ENCODE measurements at regions not wholly inside any gene's neighbourhood (a gene's known extent, or its start where the extent isn't known, plus 50 kb on each side); places are given as distances from the start of the nearest gene placed in this dataset.

GRCh38 chr10:8405596-8405995 lies 351.1 kb downstream of the GATA3 start:
- no peak for TF ChIP-seq CTCF (IDR thresholded peaks at IDR 0.05; ENCODE audit: low read length)
- no peak for TF ChIP-seq EZH2 (IDR thresholded peaks at IDR 0.05; ENCODE audit: borderline replicate concordance, low read length)
